Prostate gland (tissue), 2 donors: ENCODE measurements at regions not wholly inside any gene's neighbourhood (a gene's known extent, or its start where the extent isn't known, plus 50 kb on each side); places are given as distances from the start of the nearest gene placed in this dataset.

Experiments
- POLR2A ChIP-seq: fragments of 450-650 bp; IDR thresholded peaks from one replicate; pipeline ENCODE4 v1.6.1; 2016; ENCODE audit warnings: antibody characterized with exemption, mild to moderate bottlenecking
- TF ChIP-seq, protein P1 (sequence below), 4 experiments: fragments of 200-600 bp in 2 of 4; fragments of 450-650 bp in 2 of 4; sonication (generic) in 2 of 4; IDR thresholded peaks; 1 replicate in 3 of 4; 2 replicates in 1 of 4; pipeline ENCODE4 v1.5.1; 2016 to 2019; ENCODE audit warnings: antibody characterized with exemption in 4 of 4, mild to moderate bottlenecking in 2 of 4, moderate library complexity in 2 of 4

- TF ChIP-seq, protein P1, sequence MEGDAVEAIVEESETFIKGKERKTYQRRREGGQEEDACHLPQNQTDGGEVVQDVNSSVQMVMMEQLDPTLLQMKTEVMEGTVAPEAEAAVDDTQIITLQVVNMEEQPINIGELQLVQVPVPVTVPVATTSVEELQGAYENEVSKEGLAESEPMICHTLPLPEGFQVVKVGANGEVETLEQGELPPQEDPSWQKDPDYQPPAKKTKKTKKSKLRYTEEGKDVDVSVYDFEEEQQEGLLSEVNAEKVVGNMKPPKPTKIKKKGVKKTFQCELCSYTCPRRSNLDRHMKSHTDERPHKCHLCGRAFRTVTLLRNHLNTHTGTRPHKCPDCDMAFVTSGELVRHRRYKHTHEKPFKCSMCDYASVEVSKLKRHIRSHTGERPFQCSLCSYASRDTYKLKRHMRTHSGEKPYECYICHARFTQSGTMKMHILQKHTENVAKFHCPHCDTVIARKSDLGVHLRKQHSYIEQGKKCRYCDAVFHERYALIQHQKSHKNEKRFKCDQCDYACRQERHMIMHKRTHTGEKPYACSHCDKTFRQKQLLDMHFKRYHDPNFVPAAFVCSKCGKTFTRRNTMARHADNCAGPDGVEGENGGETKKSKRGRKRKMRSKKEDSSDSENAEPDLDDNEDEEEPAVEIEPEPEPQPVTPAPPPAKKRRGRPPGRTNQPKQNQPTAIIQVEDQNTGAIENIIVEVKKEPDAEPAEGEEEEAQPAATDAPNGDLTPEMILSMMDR (IDR thresholded peaks at IDR 0.05): no peak
- TF ChIP-seq POLR2A: no peak
Measured at GRCh38 chr14:23719225-23719985, 83.2 kb downstream of the DHRS2 start.
